Upper lobe of left lung (tissue), 6 donors: ENCODE measurements at regions not wholly inside any gene's neighbourhood (a gene's known extent, or its start where the extent isn't known, plus 50 kb on each side); places are given as distances from the start of the nearest gene placed in this dataset.
A peak's percentile ranks its signal among the peaks of the same experiment; 100 is the strongest.
"Not testable (repeated sequence)": the region's sequence is repeated elsewhere in the genome, so short reads cannot be mapped to it uniquely, and the experiment has no call there.

Experiments used
- ATAC-seq, 2 donors: fragments of 200-7000 bp; cut with Tn5 transposase; one replicate each; pipeline ENCODE4 v1.9.1; 2022; ENCODE audit warnings: mild to moderate bottlenecking in 2 of 2, moderate library complexity in 2 of 2; ENCODE audit not compliant: low FRiP score in 2 of 2
- DNase-seq, 2 donors: peaks; one replicate each; pipeline ENCODE4 v3.0.0-alpha.2; 2019 to 2020
- H3K27ac ChIP-seq, 4 donors: fragments of 200-600 bp; sonication (generic); one replicate each; pipeline ENCODE4 v1.5.1; 2016 to 2019
- H3K27me3 ChIP-seq, 4 donors: fragments of 200-600 bp; sonication (generic); one replicate each; pipeline ENCODE4 v1.5.1; 2017 to 2019
- H3K36me3 ChIP-seq, 4 donors: fragments of 200-600 bp; sonication (generic); one replicate each; pipeline ENCODE4 v1.5.1; 2016 to 2019
- H3K4me1 ChIP-seq, 4 donors: fragments of 200-600 bp; sonication (generic); one replicate each; pipeline ENCODE4 v1.5.1; 2018 to 2019
- H3K4me3 ChIP-seq, 4 donors: fragments of 200-600 bp; sonication (generic); one replicate each; pipeline ENCODE4 v1.5.1; 2017 to 2019; ENCODE audit warnings: mild to moderate bottlenecking in 2 of 4, moderate library complexity in 1 of 4
- H3K9me3 ChIP-seq, 4 donors: fragments of 200-600 bp; sonication (generic); one replicate each; pipeline ENCODE4 v1.5.1; 2018 to 2019
- WGBS, 2 donors: methylation state at CpG; one replicate each; pipeline ENCODE4 v1.1.5; 2017 to 2018; 5-methylcytosine and 5-hydroxymethylcytosine counted together
- donor health status: DM: no; HTN: no; CAD: no; lungs with moderate emphysema.
- donor health status: DM: no; HTN: yes; CAD: no; lungs with severe emphysema.

- not testable (repeated sequence) for H3K27me3 ChIP-seq, H3K36me3 ChIP-seq, H3K27ac ChIP-seq, H3K4me1 ChIP-seq, H3K9me3 ChIP-seq
- peak in 1 of 2 donors; percentile 13 for ATAC-seq
- no CpG with 5 or more reads among the region's 41 CpGs for WGBS, 2 donors
- peak overlapping the region in 3 of 4 donors; percentile 34 to 42 (median 40) for H3K4me3 ChIP-seq
- peak in 1 of 2 donors; percentile 64 for DNase-seq
Observed at GRCh38 chr15:30195355-30196008, 60.6 kb downstream of the GOLGA8T start.

GRCh38 chr15:30196009-30196375 is 61.1 kb downstream of the GOLGA8T start:
- H3K27ac ChIP-seq, H3K9me3 ChIP-seq, H3K27me3 ChIP-seq, H3K4me1 ChIP-seq, H3K36me3 ChIP-seq: not testable (repeated sequence)
- DNase-seq (peak; percentile 31 to 90), ATAC-seq (peak; percentile 77 to 82)
- peak overlapping the region in 3 of 4 donors; percentile 34 to 42 (median 40) for H3K4me3 ChIP-seq
- WGBS, 2 donors, result 0% methylated on average over 12 of the region's 32 CpGs; no CpG with 5 or more reads in 1 of the 2 donors

- not testable (repeated sequence) for H3K27ac ChIP-seq, H3K36me3 ChIP-seq, DNase-seq, H3K27me3 ChIP-seq, H3K4me1 ChIP-seq, ATAC-seq, H3K4me3 ChIP-seq, H3K9me3 ChIP-seq
- WGBS, 2 donors, result 50 to 72% methylated on average over 1 to 11 of the region's 12 CpGs
Observed at GRCh38 chr15:30196769-30197168, 61.9 kb downstream of the GOLGA8T start.

- H3K4me1 ChIP-seq, H3K27ac ChIP-seq, H3K27me3 ChIP-seq, ATAC-seq, DNase-seq, H3K36me3 ChIP-seq, H3K9me3 ChIP-seq, H3K4me3 ChIP-seq: not testable (repeated sequence)
- WGBS, 2 donors, result 93% methylated on average over 3 of the region's 4 CpGs; no CpG with 5 or more reads in 1 of the 2 donors
Observed at GRCh38 chr15:30201517-30201916, 66.7 kb downstream of the GOLGA8T start.

GRCh38 chr15:30213733-30214132 is 78.9 kb downstream of the GOLGA8T start:
- DNase-seq, H3K4me1 ChIP-seq: not testable (repeated sequence)
- no CpG with 5 or more reads among the region's 5 CpGs for WGBS, 2 donors

GRCh38 chr15:30221803-30222202 is 87.0 kb downstream of the GOLGA8T start:
- H3K27me3 ChIP-seq, H3K4me1 ChIP-seq, H3K9me3 ChIP-seq, H3K4me3 ChIP-seq, H3K27ac ChIP-seq, H3K36me3 ChIP-seq, ATAC-seq, DNase-seq: not testable (repeated sequence)
- WGBS, 2 donors, result no CpG with 5 or more reads among the region's 4 CpGs

More at GRCh38 chr15:30213733-30214132, 78.9 kb downstream of the GOLGA8T start:
- ATAC-seq, H3K9me3 ChIP-seq, H3K4me3 ChIP-seq, H3K27ac ChIP-seq, H3K36me3 ChIP-seq, H3K27me3 ChIP-seq: not testable (repeated sequence)

- H3K4me1 ChIP-seq, H3K36me3 ChIP-seq, H3K9me3 ChIP-seq, ATAC-seq, H3K4me3 ChIP-seq, H3K27me3 ChIP-seq, H3K27ac ChIP-seq: not testable (repeated sequence)
- WGBS, 2 donors, result 2% methylated on average over 20 of the region's 91 CpGs; no CpG with 5 or more reads in 1 of the 2 donors
- peak in 1 of 2 donors; percentile 25 for DNase-seq
Observed at GRCh38 chr15:30222798-30223591, 88.1 kb downstream of the GOLGA8T start.

- H3K27ac ChIP-seq, H3K36me3 ChIP-seq, H3K27me3 ChIP-seq, H3K4me3 ChIP-seq, H3K9me3 ChIP-seq, H3K4me1 ChIP-seq, ATAC-seq: not testable (repeated sequence)
- DNase-seq, result peak in 1 of 2 donors; percentile 51
- no CpG with 5 or more reads among the region's 77 CpGs for WGBS, 2 donors
Observed at GRCh38 chr15:30225233-30225891, 90.5 kb downstream of the GOLGA8T start.

- H3K4me1 ChIP-seq, H3K36me3 ChIP-seq, H3K4me3 ChIP-seq, H3K27ac ChIP-seq, H3K27me3 ChIP-seq, H3K9me3 ChIP-seq: not testable (repeated sequence)
- DNase-seq, result peak in 1 of 2 donors; percentile 25
- peak in 1 of 2 donors; percentile 37 for ATAC-seq
- 63 to 93% methylated on average over 4 to 10 of the region's 23 CpGs for WGBS, 2 donors
Observed at GRCh38 chr15:30261432-30262141, 126.7 kb downstream of the GOLGA8T start.

GRCh38 chr15:30262142-30262460 is 127.2 kb downstream of the GOLGA8T start:
- no CpG with 5 or more reads among the region's 14 CpGs for WGBS, 2 donors
- peak; percentile 69 to 84 for ATAC-seq

GRCh38 chr15:30264000-30264399 is 129.1 kb downstream of the GOLGA8T start:
- not testable (repeated sequence) for H3K36me3 ChIP-seq, H3K4me3 ChIP-seq, H3K9me3 ChIP-seq, H3K27ac ChIP-seq, ATAC-seq, DNase-seq, H3K27me3 ChIP-seq, H3K4me1 ChIP-seq
- no CpG with 5 or more reads among the region's 4 CpGs for whole genome bisulfite sequencing, 2 donors

More at GRCh38 chr15:30262142-30262460, 127.2 kb downstream of the GOLGA8T start:
- not testable (repeated sequence) for H3K27me3 ChIP-seq, H3K27ac ChIP-seq, H3K36me3 ChIP-seq, H3K4me1 ChIP-seq, H3K4me3 ChIP-seq, DNase-seq, H3K9me3 ChIP-seq

GRCh38 chr15:30295150-30295844 is 98.0 kb downstream of the CHRFAM7A start:
- not testable (repeated sequence) for ATAC-seq, H3K27me3 ChIP-seq, H3K27ac ChIP-seq, H3K4me3 ChIP-seq, H3K9me3 ChIP-seq, H3K4me1 ChIP-seq, DNase-seq, H3K36me3 ChIP-seq
- WGBS, 2 donors, result no CpG with 5 or more reads among the region's 14 CpGs
